GM19025 (cell line): ENCODE measurements at regions not wholly inside any gene's neighbourhood (a gene's known extent, or its start where the extent isn't known, plus 50 kb on each side); places are given as distances from the start of the nearest gene placed in this dataset.
"Not testable (repeated sequence)": the region's sequence is repeated elsewhere in the genome, so short reads cannot be mapped to it uniquely, and the experiment has no call there.

ENCODE experiments used
- ATAC-seq: cut with Tn5 transposase; IDR thresholded peaks from one replicate; pipeline ENCODE4 v1.9.1; 2021; ENCODE audit warnings: mild to moderate bottlenecking, low read depth, moderate library complexity; ENCODE audit not compliant: unreplicated experiment

GRCh38 chr13:76668716-76669115 is 217.5 kb downstream of the KCTD12 start:
- no peak for ATAC-seq

GRCh38 chr13:76668141-76668540 is 218.1 kb downstream of the KCTD12 start:
- ATAC-seq = no peak

- ATAC-seq = no peak
Measured at GRCh38 chr13:76667551-76667950, 218.7 kb downstream of the KCTD12 start.

- ATAC-seq = no peak
Measured at GRCh38 chr13:76663592-76664335, 222.4 kb downstream of the KCTD12 start.

- ATAC-seq = not testable (repeated sequence)
Measured at GRCh38 chr13:76659074-76659473, 227.1 kb downstream of the KCTD12 start.

GRCh38 chr13:76656500-76656899 is 229.7 kb downstream of the KCTD12 start:
- no peak for ATAC-seq

GRCh38 chr13:76656056-76656455 is 230.1 kb downstream of the KCTD12 start:
- no peak for ATAC-seq

GRCh38 chr13:76654263-76654662 is 231.9 kb downstream of the KCTD12 start:
- ATAC-seq = no peak

- ATAC-seq = no peak
Measured at GRCh38 chr13:76651286-76651685, 234.9 kb downstream of the KCTD12 start.

- ATAC-seq = no peak
Measured at GRCh38 chr13:76647550-76647949, 238.7 kb downstream of the KCTD12 start.

- ATAC-seq = no peak
Measured at GRCh38 chr13:76646946-76647345, 239.3 kb downstream of the KCTD12 start.

GRCh38 chr13:76645632-76646031 is 240.6 kb downstream of the KCTD12 start:
- no peak for ATAC-seq

GRCh38 chr13:76644906-76645305 is 241.3 kb downstream of the KCTD12 start:
- no peak for ATAC-seq

GRCh38 chr13:76643596-76643995 is 242.6 kb downstream of the KCTD12 start:
- ATAC-seq = no peak

- ATAC-seq = no peak
Measured at GRCh38 chr13:76641056-76641455, 245.1 kb downstream of the KCTD12 start.

GRCh38 chr13:76638882-76639281 is 247.3 kb downstream of the KCTD12 start:
- ATAC-seq = no peak

GRCh38 chr13:76638181-76638580 is 248.0 kb downstream of the KCTD12 start:
- no peak for ATAC-seq

- ATAC-seq = no peak
Measured at GRCh38 chr13:76637641-76638141, 248.5 kb downstream of the KCTD12 start.

- ATAC-seq = no peak
Measured at GRCh38 chr13:76636829-76637228, 249.4 kb downstream of the KCTD12 start.

GRCh38 chr13:76635232-76636230 is 250.7 kb downstream of the KCTD12 start:
- ATAC-seq = no peak
